MV-4-11 (cell line): ENCODE measurements at regions not wholly inside any gene's neighbourhood (a gene's known extent, or its start where the extent isn't known, plus 50 kb on each side); places are given as distances from the start of the nearest gene placed in this dataset.

Experiments
- DNase-seq: peaks from one replicate; lab custom pipeline; 2025; lab: John Stamatoyannopoulos, UW

GRCh38 chr3:147589016-147589415, 179.9 kb downstream of the ZIC1 start:
- peak; percentile 90 for DNase-seq

GRCh38 chr3:147604136-147604535, 195.0 kb downstream of the ZIC1 start:
- DNase-seq, result no peak

GRCh38 chr3:147613725-147614124, 204.6 kb downstream of the ZIC1 start:
- DNase-seq, result no peak

GRCh38 chr3:147614210-147614609, 205.0 kb downstream of the ZIC1 start:
- DNase-seq, result no peak

GRCh38 chr3:147615035-147615434, 205.9 kb downstream of the ZIC1 start:
- no peak for DNase-seq

GRCh38 chr3:147616998-147617619, 207.9 kb downstream of the ZIC1 start:
- DNase-seq, result peak; percentile 11

- no peak for DNase-seq
Measured at GRCh38 chr3:147618691-147619090, 209.5 kb downstream of the ZIC1 start.

- DNase-seq, result no peak
Measured at GRCh38 chr3:147619921-147620560, 210.9 kb downstream of the ZIC1 start.

- no peak for DNase-seq
Measured at GRCh38 chr3:147620906-147621305, 211.7 kb downstream of the ZIC1 start.

GRCh38 chr3:147630921-147631415, 221.8 kb downstream of the ZIC1 start:
- no peak for DNase-seq

- DNase-seq, result no peak
Measured at GRCh38 chr3:147640781-147641180, 231.6 kb downstream of the ZIC1 start.

- no peak for DNase-seq
Measured at GRCh38 chr3:147645761-147646160, 236.6 kb downstream of the ZIC1 start.

GRCh38 chr3:147649475-147649874, 240.3 kb downstream of the ZIC1 start:
- DNase-seq, result no peak

GRCh38 chr3:147651107-147651778, 242.1 kb downstream of the ZIC1 start:
- no peak for DNase-seq

GRCh38 chr3:147652651-147653366, 243.6 kb downstream of the ZIC1 start:
- DNase-seq, result no peak

- DNase-seq, result no peak
Measured at GRCh38 chr3:147653367-147653923, 244.3 kb downstream of the ZIC1 start.

GRCh38 chr3:147654827-147655226, 245.7 kb downstream of the ZIC1 start:
- DNase-seq, result no peak

GRCh38 chr3:147655236-147655635, 246.1 kb downstream of the ZIC1 start:
- DNase-seq, result no peak

GRCh38 chr3:147656023-147656422, 246.9 kb downstream of the ZIC1 start:
- no peak for DNase-seq

- no peak for DNase-seq
Measured at GRCh38 chr3:147661916-147662315, 252.8 kb downstream of the ZIC1 start.

- DNase-seq, result no peak
Measured at GRCh38 chr3:147662705-147663104, 253.5 kb downstream of the ZIC1 start.

GRCh38 chr3:147669077-147669476, 259.9 kb downstream of the ZIC1 start:
- DNase-seq, result no peak
